ENCODE measurements at regions not wholly inside any gene's neighbourhood (a gene's known extent, or its start where the extent isn't known, plus 50 kb on each side); places are given as distances from the start of the nearest gene placed in this dataset.

DNA sequence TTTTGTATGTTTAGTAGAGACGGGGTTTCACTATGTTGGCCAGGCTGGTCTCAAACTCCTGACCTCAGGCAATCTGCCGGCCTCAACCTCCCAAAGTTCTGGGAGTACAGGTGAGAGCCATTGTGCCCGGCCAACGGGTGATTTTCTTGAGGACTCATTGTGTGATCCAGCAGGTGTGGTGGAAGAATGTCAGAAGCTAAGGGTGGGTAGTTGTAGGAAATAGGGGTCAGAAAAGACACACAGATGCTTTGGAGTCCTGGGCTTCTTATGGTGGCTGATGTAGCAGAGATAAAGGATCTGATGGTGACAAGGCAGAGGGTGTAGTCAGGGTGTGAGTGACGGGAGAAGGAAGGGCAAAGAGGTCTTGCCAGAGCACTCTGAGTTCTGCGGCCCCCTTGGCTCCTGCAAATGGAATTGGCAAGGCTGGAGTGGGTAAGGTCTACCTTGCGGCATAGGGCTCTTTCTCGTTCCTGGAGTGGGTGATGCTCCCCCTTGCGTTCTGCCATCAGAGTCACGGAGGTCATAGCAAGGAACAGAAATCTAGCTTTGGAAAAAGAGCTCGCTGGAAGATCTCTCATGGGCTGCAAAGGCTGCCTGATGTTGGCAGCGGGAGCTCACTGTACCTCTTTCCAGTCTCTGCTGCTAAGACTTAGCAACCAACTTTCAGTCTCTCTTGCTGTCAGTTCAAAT, 97.2 kb downstream of the SREK1 start:
- no peaks in the 10 kb centered on the region for H3K36me3 ChIP-seq (ENCODE audit: insufficient read depth, low read length)
- no peak overlapping the region for H3K9ac ChIP-seq (ENCODE audit: low read depth, low read length, poor library complexity, severe bottlenecking)
- no peaks in the 10 kb centered on the region for H3K4me1 ChIP-seq (ENCODE audit: insufficient read depth, low read length, poor library complexity, severe bottlenecking)
- H3K4me3 ChIP-seq (ENCODE audit: low read length, poor library complexity, severe bottlenecking): no peak overlapping the region
- H3K79me2 ChIP-seq (ENCODE audit: insufficient read depth, low read length): no peaks in the 10 kb centered on the region
- no peaks in the 10 kb centered on the region for H3F3A ChIP-seq (ENCODE audit: low read depth)
- H3K9me3 ChIP-seq (ENCODE audit: insufficient read depth, low read depth, low read length): no peaks in the 10 kb centered on the region
- no peaks in the 10 kb centered on the region for H3K9me2 ChIP-seq (replicated peaks; ENCODE audit: low read depth, low read length)
- H4K20me1 ChIP-seq (ENCODE audit: insufficient read depth, low read length, poor library complexity, severe bottlenecking): no peaks in the 10 kb centered on the region
- no peak overlapping the region for H3K4me2 ChIP-seq (ENCODE audit: low read depth, low read length, poor library complexity, severe bottlenecking)
- H2AFZ ChIP-seq (ENCODE audit: low read length): no peak overlapping the region
- H3K27me3 ChIP-seq (ENCODE audit: insufficient read depth, low read length, poor library complexity, severe bottlenecking): no peaks in the 10 kb centered on the region
- TF ChIP-seq EZH2phosphoT487 (IDR thresholded peaks at IDR 0.05; ENCODE audit: borderline replicate concordance): no peak
- TF ChIP-seq CTCF (conservative IDR thresholded peaks at IDR 0.05; ENCODE audit: low read length): no peak

DNA sequence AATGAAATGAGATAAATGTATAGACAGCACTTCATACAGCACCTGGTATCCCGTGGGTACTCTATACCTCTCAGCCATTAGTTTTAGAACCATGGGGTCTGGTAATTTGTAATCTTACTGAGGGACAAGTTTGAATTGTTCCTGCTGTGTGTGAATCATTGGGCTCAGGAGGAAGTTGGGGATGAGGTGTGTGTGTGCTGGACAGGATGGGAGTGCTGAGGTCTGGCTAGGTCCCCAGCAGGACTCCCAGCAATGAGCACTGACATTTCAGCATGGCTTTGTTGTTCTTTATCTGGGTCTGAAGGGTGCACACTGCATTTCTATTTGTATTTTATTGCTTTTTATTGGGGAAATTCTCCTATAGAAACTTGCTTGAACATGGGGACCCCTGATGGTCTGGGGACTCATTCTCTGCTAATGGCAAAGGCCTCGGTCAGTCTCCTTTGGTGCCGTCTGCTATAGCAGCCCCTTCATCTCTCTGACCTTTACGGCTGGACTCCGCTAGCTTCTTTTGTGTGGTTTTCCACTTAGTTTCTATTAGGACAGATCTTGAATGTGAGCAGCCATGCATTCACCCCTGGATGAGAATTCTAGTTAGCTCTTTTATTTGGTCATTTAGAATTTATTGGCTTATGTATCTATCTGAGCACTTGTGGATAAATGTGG, 98.1 kb downstream of the SREK1 start:
- no peaks in the 10 kb centered on the region for H3K9me2 ChIP-seq (replicated peaks; ENCODE audit: low read depth, low read length)
- H3K27me3 ChIP-seq (ENCODE audit: insufficient read depth, low read length, poor library complexity, severe bottlenecking): no peaks in the 10 kb centered on the region
- H3K9me3 ChIP-seq (ENCODE audit: insufficient read depth, low read depth, low read length): no peaks in the 10 kb centered on the region
- H3K79me2 ChIP-seq (ENCODE audit: insufficient read depth, low read length): no peaks in the 10 kb centered on the region
- H3F3A ChIP-seq (ENCODE audit: low read depth): no peaks in the 10 kb centered on the region
- no peaks in the 10 kb centered on the region for H3K4me1 ChIP-seq (ENCODE audit: insufficient read depth, low read length, poor library complexity, severe bottlenecking)
- H3K4me3 ChIP-seq (ENCODE audit: low read length, poor library complexity, severe bottlenecking): no peak overlapping the region
- H3K4me2 ChIP-seq (ENCODE audit: low read depth, low read length, poor library complexity, severe bottlenecking): no peak overlapping the region
- no peak overlapping the region for H2AFZ ChIP-seq (ENCODE audit: low read length)
- H3K9ac ChIP-seq (ENCODE audit: low read depth, low read length, poor library complexity, severe bottlenecking): no peak overlapping the region
- H3K36me3 ChIP-seq (ENCODE audit: insufficient read depth, low read length): no peaks in the 10 kb centered on the region
- TF ChIP-seq CTCF (conservative IDR thresholded peaks at IDR 0.05; ENCODE audit: low read length) (no peak), EZH2phosphoT487 (IDR thresholded peaks at IDR 0.05; ENCODE audit: borderline replicate concordance) (no peak)
- H4K20me1 ChIP-seq (ENCODE audit: insufficient read depth, low read length, poor library complexity, severe bottlenecking): no peaks in the 10 kb centered on the region

DNA sequence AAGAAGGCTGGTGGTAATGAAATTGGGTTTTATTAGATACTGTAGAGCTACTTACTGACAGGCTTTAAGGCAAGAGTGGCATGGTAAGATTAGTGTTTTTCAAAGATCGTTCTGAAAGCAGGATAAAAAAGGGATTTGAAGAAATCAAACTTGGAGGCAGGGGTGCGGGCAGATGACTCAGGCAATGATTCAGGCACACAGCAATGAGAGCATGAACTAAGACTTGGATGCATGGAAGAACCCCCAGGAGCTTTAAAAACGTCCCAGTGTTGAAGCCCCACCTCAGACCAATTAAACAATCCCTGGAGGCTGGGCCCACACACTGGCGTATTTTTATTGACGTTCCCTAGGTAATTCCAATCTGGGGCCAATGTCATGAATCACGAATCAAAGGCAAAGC, 102.5 kb downstream of the SREK1 start:
- no peak overlapping the region for H3K4me3 ChIP-seq (ENCODE audit: low read length, poor library complexity, severe bottlenecking)
- no peaks in the 10 kb centered on the region for H4K20me1 ChIP-seq (ENCODE audit: insufficient read depth, low read length, poor library complexity, severe bottlenecking)
- H3K4me1 ChIP-seq (ENCODE audit: insufficient read depth, low read length, poor library complexity, severe bottlenecking): no peaks in the 10 kb centered on the region
- no peak overlapping the region for H3K9ac ChIP-seq (ENCODE audit: low read depth, low read length, poor library complexity, severe bottlenecking)
- no peaks in the 10 kb centered on the region for H3K79me2 ChIP-seq (ENCODE audit: insufficient read depth, low read length)
- H3K9me3 ChIP-seq (ENCODE audit: insufficient read depth, low read depth, low read length): no peaks in the 10 kb centered on the region
- TF ChIP-seq CTCF (conservative IDR thresholded peaks at IDR 0.05; ENCODE audit: low read length): no peak
- no peak for TF ChIP-seq EZH2phosphoT487 (IDR thresholded peaks at IDR 0.05; ENCODE audit: borderline replicate concordance)
- no peak overlapping the region for H2AFZ ChIP-seq (ENCODE audit: low read length)
- no peaks in the 10 kb centered on the region for H3K36me3 ChIP-seq (ENCODE audit: insufficient read depth, low read length)
- no peaks in the 10 kb centered on the region for H3K27me3 ChIP-seq (ENCODE audit: insufficient read depth, low read length, poor library complexity, severe bottlenecking)
- H3K9me2 ChIP-seq (replicated peaks; ENCODE audit: low read depth, low read length): no peaks in the 10 kb centered on the region
- no peaks in the 10 kb centered on the region for H3F3A ChIP-seq (ENCODE audit: low read depth)
- H3K4me2 ChIP-seq (ENCODE audit: low read depth, low read length, poor library complexity, severe bottlenecking): no peak overlapping the region
